ENCODE measurements at regions not wholly inside any gene's neighbourhood (a gene's known extent, or its start where the extent isn't known, plus 50 kb on each side); places are given as distances from the start of the nearest gene placed in this dataset.
A peak's percentile ranks its signal among the peaks of the same experiment; 100 is the strongest.

DNA sequence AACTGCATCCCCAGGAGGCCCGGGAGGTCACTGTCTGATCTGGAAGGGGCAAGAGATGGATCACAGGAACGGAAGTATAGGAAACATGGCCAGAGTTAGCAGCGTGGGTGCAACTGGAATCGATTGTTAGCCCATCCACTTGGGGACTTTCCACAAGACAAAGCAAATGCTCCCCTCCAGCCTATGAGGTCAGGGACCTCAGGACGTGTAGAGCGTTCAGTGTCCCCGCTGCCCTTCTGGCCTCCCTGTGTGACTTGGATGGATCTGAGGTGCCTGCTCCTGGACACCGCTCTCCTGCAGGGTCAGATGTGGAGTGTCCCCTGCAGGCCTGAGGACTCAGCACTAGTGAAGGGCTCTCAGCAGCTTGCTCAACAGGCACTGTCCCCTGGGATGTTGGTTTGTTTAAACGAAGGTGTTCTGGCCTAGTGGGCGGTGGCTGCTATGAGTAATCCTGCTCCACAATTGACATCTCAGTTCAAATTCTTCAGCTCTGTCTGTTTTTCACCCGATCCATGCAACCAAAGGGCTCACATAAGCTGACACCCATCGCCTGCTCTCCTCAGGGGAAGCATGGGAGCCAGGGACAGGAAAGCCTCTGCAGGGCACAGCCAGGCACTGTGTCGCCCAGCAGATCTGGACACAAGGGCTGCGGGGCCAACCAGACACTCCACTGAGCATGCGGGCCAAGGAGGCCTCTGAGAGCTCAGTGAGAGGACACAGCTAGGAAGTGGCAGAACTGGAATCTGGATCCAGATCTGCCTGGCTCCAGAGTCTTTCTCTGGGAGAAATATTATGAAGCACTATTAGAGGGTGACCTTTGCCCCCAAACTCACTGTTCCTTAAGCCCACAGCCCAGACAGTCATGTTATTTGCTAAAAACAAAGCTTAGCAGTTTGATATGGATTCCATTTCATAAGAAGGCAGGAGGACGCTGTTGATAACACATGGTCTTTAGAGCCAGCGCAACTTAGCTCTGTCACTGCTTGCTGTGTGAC is 78.5 kb downstream of the RHOB start:
- peak overlapping the region; percentile 88 for H3K18ac ChIP-seq (ENCODE audit: low read length)
- no peak overlapping the region for H3K9ac ChIP-seq (ENCODE audit: low read depth, low read length, poor library complexity)
- H3K4ac ChIP-seq (ENCODE audit: low read length): no peak overlapping the region
- H3K4me2 ChIP-seq (ENCODE audit: insufficient read depth, low read length, poor library complexity, severe bottlenecking): no peak overlapping the region
- peak overlapping the region in 1 of 2 donors; percentile 35 for H3K4me3 ChIP-seq (ENCODE audit: low read length in 2 of 2)
- H2BK12ac ChIP-seq (ENCODE audit: low read length): no peak overlapping the region
- H4K8ac ChIP-seq (ENCODE audit: low read depth, low read length): peak overlapping the region; percentile 20
- peak overlapping the region; percentile 88 for H2BK120ac ChIP-seq (ENCODE audit: low read depth, low read length)
- H3K36me3 ChIP-seq (replicated peaks in 1 of 2; ENCODE audit: control insufficient read depth in 2 of 2, insufficient read depth in 2 of 2, low read length in 2 of 2): no peaks in the 10 kb centered on the region
- no peaks in the 10 kb centered on the region for H3K27me3 ChIP-seq (ENCODE audit: control insufficient read depth in 3 of 3, insufficient read depth in 3 of 3, low read depth in 1 of 3, low read length in 3 of 3)
- H2AK5ac ChIP-seq (ENCODE audit: low read depth, low read length): peak overlapping the region; percentile 1
- H3K79me1 ChIP-seq (ENCODE audit: low read depth, low read length): no peaks in the 10 kb centered on the region
- peak overlapping the region; percentile 47 for H4K91ac ChIP-seq (ENCODE audit: low read depth, low read length, poor library complexity)
- H3K9me3 ChIP-seq (replicated peaks in 1 of 2; ENCODE audit: control insufficient read depth in 2 of 2, insufficient read depth in 1 of 2, low read depth in 1 of 2, low read length in 2 of 2): no peaks in the 10 kb centered on the region
- peaks cover 13% of the 10 kb centered on the region in 2 donors for H3K4me1 ChIP-seq (ENCODE audit: control insufficient read depth in 2 of 2, insufficient read depth in 1 of 2, low read depth in 1 of 2, low read length in 2 of 2)
- no peak overlapping the region for H3K23ac ChIP-seq (ENCODE audit: low read depth, low read length, poor library complexity)
- H2BK5ac ChIP-seq (ENCODE audit: low read length): peak overlapping the region; percentile 70
- no peak for DNase-seq (ENCODE audit: low spot score)
- H3K14ac ChIP-seq (ENCODE audit: low read length): peak overlapping the region; percentile 3
- H3K27ac ChIP-seq (replicated peaks; ENCODE audit: low read length): no peak overlapping the region
- H2AFZ ChIP-seq (ENCODE audit: low read length): peak overlapping the region; percentile 80
- WGBS, 2 donors (ENCODE audit: extremely low coverage in 2 of 2, insufficient read length in 2 of 2, insufficient replicate concordance in 1 of 2): no CpG with 5 or more reads among the region's 17 CpGs
- H2BK15ac ChIP-seq (ENCODE audit: low read length): peak overlapping the region; percentile 17

DNA sequence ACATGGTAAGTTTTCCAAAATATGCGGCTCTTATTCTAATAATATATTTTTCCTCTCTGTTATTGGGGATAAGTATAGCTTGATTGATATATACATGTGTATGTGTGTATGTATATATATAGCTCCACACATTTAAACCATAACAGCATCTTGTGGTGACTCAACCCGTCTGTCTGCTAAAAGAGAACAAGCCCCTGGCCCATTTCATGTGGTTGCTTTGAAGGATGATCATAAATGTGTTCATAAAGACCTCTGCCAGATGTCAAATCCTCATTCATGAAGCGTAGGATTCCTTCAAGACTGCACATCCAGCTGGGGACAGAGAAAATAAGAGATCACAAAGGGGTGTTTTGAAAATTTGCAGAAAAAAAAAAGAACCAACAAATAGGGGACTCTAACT is 79.3 kb downstream of the RHOB start:
- Histone ChIP-seq H3K18ac (ENCODE audit: low read length) (no peak overlapping the region), H2BK15ac (ENCODE audit: low read length) (no peak overlapping the region), H2BK12ac (ENCODE audit: low read length) (no peak overlapping the region), H3K27ac (replicated peaks; ENCODE audit: low read length) (no peak overlapping the region), H2AK5ac (ENCODE audit: low read depth, low read length) (no peak overlapping the region), H3K9me3 (replicated peaks in 1 of 2; ENCODE audit: control insufficient read depth in 2 of 2, insufficient read depth in 1 of 2, low read depth in 1 of 2, low read length in 2 of 2) (no peaks in the 10 kb centered on the region), H3K14ac (ENCODE audit: low read length) (no peak overlapping the region), H3K4me2 (ENCODE audit: insufficient read depth, low read length, poor library complexity, severe bottlenecking) (no peak overlapping the region), H3K27me3 (ENCODE audit: control insufficient read depth in 3 of 3, insufficient read depth in 3 of 3, low read depth in 1 of 3, low read length in 3 of 3) (peaks cover 0 to 2% (median 0%) of the 10 kb centered on the region in 3 experiments), H3K23ac (ENCODE audit: low read depth, low read length, poor library complexity) (no peak overlapping the region), H4K91ac (ENCODE audit: low read depth, low read length, poor library complexity) (no peak overlapping the region), H3K4me3 (ENCODE audit: low read length in 2 of 2) (no peak overlapping the region), H3K36me3 (replicated peaks in 1 of 2; ENCODE audit: control insufficient read depth in 2 of 2, insufficient read depth in 2 of 2, low read length in 2 of 2) (no peaks in the 10 kb centered on the region), H3K4me1 (ENCODE audit: control insufficient read depth in 2 of 2, insufficient read depth in 1 of 2, low read depth in 1 of 2, low read length in 2 of 2) (peaks cover 15 to 17% of the 10 kb centered on the region in 2 donors), H3K9ac (ENCODE audit: low read depth, low read length, poor library complexity) (no peak overlapping the region), H2AFZ (ENCODE audit: low read length) (no peak overlapping the region), H2BK5ac (ENCODE audit: low read length) (no peak overlapping the region), H3K79me1 (ENCODE audit: low read depth, low read length) (no peaks in the 10 kb centered on the region), H2BK120ac (ENCODE audit: low read depth, low read length) (no peak overlapping the region), H3K4ac (ENCODE audit: low read length) (no peak overlapping the region), H4K8ac (ENCODE audit: low read depth, low read length) (no peak overlapping the region)
- WGBS, 2 donors (ENCODE audit: extremely low coverage in 2 of 2, insufficient read length in 2 of 2, insufficient replicate concordance in 1 of 2): no CpG with 5 or more reads among the region's 3 CpGs
- no peak for DNase-seq (ENCODE audit: low spot score)

DNA sequence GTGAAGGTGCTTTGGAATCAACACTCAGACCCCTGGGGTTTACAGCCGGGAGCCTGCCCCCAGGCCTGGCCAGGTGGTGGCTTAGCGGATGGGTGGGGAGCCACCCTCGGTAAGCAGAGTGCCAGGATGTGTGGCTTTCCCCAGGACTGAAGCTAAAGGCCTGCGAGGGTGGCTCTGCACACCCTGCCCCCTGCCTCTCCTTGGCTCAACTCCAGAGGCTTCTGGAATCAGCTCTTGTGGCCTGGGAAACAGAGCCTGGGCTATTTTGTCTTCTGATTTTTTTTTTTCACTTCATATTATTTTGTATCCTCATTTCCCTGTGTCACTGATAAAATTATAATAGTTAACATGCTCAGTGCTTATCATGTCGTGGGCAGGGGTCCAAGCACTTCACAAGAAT is 79.8 kb downstream of the RHOB start:
- no peak overlapping the region for H3K9ac ChIP-seq (ENCODE audit: low read depth, low read length, poor library complexity)
- peak overlapping the region; percentile 65 for H2AK5ac ChIP-seq (ENCODE audit: low read depth, low read length)
- DNase-seq (ENCODE audit: low spot score): no peak
- no peaks in the 10 kb centered on the region for H3K79me1 ChIP-seq (ENCODE audit: low read depth, low read length)
- WGBS, 2 donors (ENCODE audit: extremely low coverage in 2 of 2, insufficient read length in 2 of 2, insufficient replicate concordance in 1 of 2): no CpG with 5 or more reads among the region's 5 CpGs
- no peak overlapping the region for H2BK15ac ChIP-seq (ENCODE audit: low read length)
- H3K36me3 ChIP-seq (replicated peaks in 1 of 2; ENCODE audit: control insufficient read depth in 2 of 2, insufficient read depth in 2 of 2, low read length in 2 of 2): no peaks in the 10 kb centered on the region
- no peak overlapping the region for H2AFZ ChIP-seq (ENCODE audit: low read length)
- H2BK120ac ChIP-seq (ENCODE audit: low read depth, low read length): no peak overlapping the region
- peak overlapping the region; percentile 78 for H3K18ac ChIP-seq (ENCODE audit: low read length)
- H3K23ac ChIP-seq (ENCODE audit: low read depth, low read length, poor library complexity): no peak overlapping the region
- H2BK12ac ChIP-seq (ENCODE audit: low read length): no peak overlapping the region
- H3K9me3 ChIP-seq (replicated peaks in 1 of 2; ENCODE audit: control insufficient read depth in 2 of 2, insufficient read depth in 1 of 2, low read depth in 1 of 2, low read length in 2 of 2): no peaks in the 10 kb centered on the region
- H3K4me2 ChIP-seq (ENCODE audit: insufficient read depth, low read length, poor library complexity, severe bottlenecking): no peak overlapping the region
- H3K27ac ChIP-seq (replicated peaks; ENCODE audit: low read length): no peak overlapping the region
- no peak overlapping the region for H4K8ac ChIP-seq (ENCODE audit: low read depth, low read length)
- H3K27me3 ChIP-seq (ENCODE audit: control insufficient read depth in 3 of 3, insufficient read depth in 3 of 3, low read depth in 1 of 3, low read length in 3 of 3): peaks cover 0 to 3% (median 0%) of the 10 kb centered on the region in 3 experiments
- peaks cover 15 to 17% of the 10 kb centered on the region in 2 donors for H3K4me1 ChIP-seq (ENCODE audit: control insufficient read depth in 2 of 2, insufficient read depth in 1 of 2, low read depth in 1 of 2, low read length in 2 of 2)
- no peak overlapping the region for H3K4me3 ChIP-seq (ENCODE audit: low read length in 2 of 2)
- H4K91ac ChIP-seq (ENCODE audit: low read depth, low read length, poor library complexity): no peak overlapping the region
- no peak overlapping the region for H3K4ac ChIP-seq (ENCODE audit: low read length)
- no peak overlapping the region for H2BK5ac ChIP-seq (ENCODE audit: low read length)
- H3K14ac ChIP-seq (ENCODE audit: low read length): no peak overlapping the region

- Histone ChIP-seq H4K91ac (ENCODE audit: low read depth, low read length, poor library complexity) (no peak overlapping the region), H3K18ac (ENCODE audit: low read length) (no peak overlapping the region), H3K9me3 (replicated peaks in 1 of 2; ENCODE audit: control insufficient read depth in 2 of 2, insufficient read depth in 1 of 2, low read depth in 1 of 2, low read length in 2 of 2) (no peaks in the 10 kb centered on the region), H3K27ac (replicated peaks; ENCODE audit: low read length) (no peak overlapping the region), H2BK12ac (ENCODE audit: low read length) (no peak overlapping the region), H3K4me3 (ENCODE audit: low read length in 2 of 2) (no peak overlapping the region), H2AFZ (ENCODE audit: low read length) (no peak overlapping the region), H4K8ac (ENCODE audit: low read depth, low read length) (no peak overlapping the region), H3K79me1 (ENCODE audit: low read depth, low read length) (no peaks in the 10 kb centered on the region), H3K4ac (ENCODE audit: low read length) (no peak overlapping the region), H3K36me3 (replicated peaks in 1 of 2; ENCODE audit: control insufficient read depth in 2 of 2, insufficient read depth in 2 of 2, low read length in 2 of 2) (no peaks in the 10 kb centered on the region), H2AK5ac (ENCODE audit: low read depth, low read length) (no peak overlapping the region), H3K9ac (ENCODE audit: low read depth, low read length, poor library complexity) (no peak overlapping the region), H2BK15ac (ENCODE audit: low read length) (no peak overlapping the region), H3K4me2 (ENCODE audit: insufficient read depth, low read length, poor library complexity, severe bottlenecking) (no peak overlapping the region), H3K14ac (ENCODE audit: low read length) (no peak overlapping the region), H3K27me3 (ENCODE audit: control insufficient read depth in 3 of 3, insufficient read depth in 3 of 3, low read depth in 1 of 3, low read length in 3 of 3) (peaks cover 0 to 3% (median 0%) of the 10 kb centered on the region in 3 experiments), H3K23ac (ENCODE audit: low read depth, low read length, poor library complexity) (no peak overlapping the region), H2BK120ac (ENCODE audit: low read depth, low read length) (no peak overlapping the region), H3K4me1 (ENCODE audit: control insufficient read depth in 2 of 2, insufficient read depth in 1 of 2, low read depth in 1 of 2, low read length in 2 of 2) (peaks cover 21 to 22% of the 10 kb centered on the region in 2 donors), H2BK5ac (ENCODE audit: low read length) (no peak overlapping the region)
- no CpG with 5 or more reads among the region's 2 CpGs for WGBS, 2 donors (ENCODE audit: extremely low coverage in 2 of 2, insufficient read length in 2 of 2, insufficient replicate concordance in 1 of 2)
- DNase-seq (ENCODE audit: low spot score): no peak
These were observed 81.8 kb downstream of the RHOB start for GRCh38 chr2:20528713-20529112.

All from neuronal stem cell (in vitro differentiated cells).